MG63 (cell line): ENCODE measurements at regions not wholly inside any gene's neighbourhood (a gene's known extent, or its start where the extent isn't known, plus 50 kb on each side); places are given as distances from the start of the nearest gene placed in this dataset.

Experiments
- DNase-seq: peaks from one replicate; pipeline ENCODE4 v3.0.0-alpha.2; 2020
- H3K27me3 ChIP-seq: fragments of 250-450 bp; sonication (Bioruptor Pico); 2 replicates; pipeline ENCODE4 v1.5.1; 2020; ENCODE audit warnings: mild to moderate bottlenecking, moderate library complexity
- H3K36me3 ChIP-seq: fragments of 250-450 bp; sonication (Bioruptor Pico); 2 replicates; pipeline ENCODE4 v1.5.1; 2020; ENCODE audit warnings: mild to moderate bottlenecking, moderate library complexity
- H3K4me3 ChIP-seq: fragments of 250-450 bp; sonication (Bioruptor Pico); 2 replicates; pipeline ENCODE4 v1.5.1; 2020; ENCODE audit warnings: mild to moderate bottlenecking, moderate library complexity
- H3K9me3 ChIP-seq: fragments of 250-450 bp; sonication (Bioruptor Pico); 2 replicates; pipeline ENCODE4 v1.5.1; 2020; ENCODE audit warnings: mild to moderate bottlenecking, moderate library complexity

- no peaks in the 10 kb centered on the region for H3K36me3 ChIP-seq
- no peak overlapping the region for H3K4me3 ChIP-seq
- no peaks in the 10 kb centered on the region; the same call in 1 of the 2 replicates for H3K9me3 ChIP-seq
- no peaks in the 10 kb centered on the region for H3K27me3 ChIP-seq
- DNase-seq, result no peak
These were observed 51.2 kb upstream of the PCSK6 start for GRCh38 chr15:101540480-101541239.

GRCh38 chr15:101539930-101540329 is 50.4 kb upstream of the PCSK6 start:
- Histone ChIP-seq H3K9me3 (no peaks in the 10 kb centered on the region; the same call in 1 of the 2 replicates), H3K4me3 (no peak overlapping the region), H3K36me3 (no peaks in the 10 kb centered on the region), H3K27me3 (no peaks in the 10 kb centered on the region)
- no peak for DNase-seq

- Histone ChIP-seq H3K4me3 (no peak overlapping the region), H3K27me3 (no peaks in the 10 kb centered on the region), H3K9me3 (no peaks in the 10 kb centered on the region; the same call in 1 of the 2 replicates), H3K36me3 (no peaks in the 10 kb centered on the region)
- no peak for DNase-seq
These were observed 50.0 kb upstream of the PCSK6 start for GRCh38 chr15:101539492-101539891.
